G401.6 (cell line): ENCODE measurements at regions not wholly inside any gene's neighbourhood (a gene's known extent, or its start where the extent isn't known, plus 50 kb on each side); places are given as distances from the start of the nearest gene placed in this dataset.

Experiments
- FAIRE-seq: peaks from 2 replicates; lab custom pipeline; 2012; peaks lifted over from hg19 to GRCh38; lab: Jason Lieb, UNC

DNA sequence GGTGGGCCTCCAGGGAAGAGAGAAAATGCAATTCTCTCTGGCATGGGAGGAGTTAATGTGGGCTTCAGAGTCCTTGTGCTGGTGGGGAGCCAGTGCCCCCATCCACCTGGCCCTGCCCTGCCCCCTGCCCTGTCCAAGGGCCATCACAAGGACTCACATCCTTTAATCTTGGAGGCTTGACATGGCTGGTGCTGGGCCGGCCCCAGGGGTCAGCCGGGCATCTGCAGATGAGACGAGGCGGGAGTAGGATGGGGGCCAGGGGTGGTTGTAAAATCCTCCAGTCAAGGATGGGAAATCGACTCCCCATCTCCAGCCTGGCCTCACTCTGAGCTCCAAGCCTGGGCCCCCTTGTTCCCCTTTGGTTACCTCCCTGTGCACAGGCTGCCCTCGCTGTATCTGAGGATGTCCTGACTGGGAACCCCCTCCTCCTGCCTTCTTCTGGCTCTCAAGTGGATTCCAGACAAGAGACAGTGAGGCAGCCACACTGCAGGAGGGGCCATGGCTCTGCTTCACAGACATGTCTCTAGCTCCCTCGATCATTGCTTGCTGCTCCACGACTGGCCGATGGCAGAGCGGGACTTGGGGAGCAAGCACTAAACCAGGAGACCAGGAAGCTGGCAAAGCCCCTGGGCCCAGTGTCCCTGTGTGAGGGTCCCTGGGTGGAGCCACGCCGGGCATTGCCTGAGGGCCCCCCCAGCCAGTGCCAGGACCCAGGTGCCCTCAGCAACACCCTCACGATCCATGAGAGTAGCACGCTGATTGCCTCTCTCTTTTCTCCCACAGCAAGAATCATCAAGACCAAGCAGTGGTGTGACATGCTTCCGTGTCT is 1120.5 kb downstream of the BRD1 start:
- FAIRE-seq = no peak

DNA sequence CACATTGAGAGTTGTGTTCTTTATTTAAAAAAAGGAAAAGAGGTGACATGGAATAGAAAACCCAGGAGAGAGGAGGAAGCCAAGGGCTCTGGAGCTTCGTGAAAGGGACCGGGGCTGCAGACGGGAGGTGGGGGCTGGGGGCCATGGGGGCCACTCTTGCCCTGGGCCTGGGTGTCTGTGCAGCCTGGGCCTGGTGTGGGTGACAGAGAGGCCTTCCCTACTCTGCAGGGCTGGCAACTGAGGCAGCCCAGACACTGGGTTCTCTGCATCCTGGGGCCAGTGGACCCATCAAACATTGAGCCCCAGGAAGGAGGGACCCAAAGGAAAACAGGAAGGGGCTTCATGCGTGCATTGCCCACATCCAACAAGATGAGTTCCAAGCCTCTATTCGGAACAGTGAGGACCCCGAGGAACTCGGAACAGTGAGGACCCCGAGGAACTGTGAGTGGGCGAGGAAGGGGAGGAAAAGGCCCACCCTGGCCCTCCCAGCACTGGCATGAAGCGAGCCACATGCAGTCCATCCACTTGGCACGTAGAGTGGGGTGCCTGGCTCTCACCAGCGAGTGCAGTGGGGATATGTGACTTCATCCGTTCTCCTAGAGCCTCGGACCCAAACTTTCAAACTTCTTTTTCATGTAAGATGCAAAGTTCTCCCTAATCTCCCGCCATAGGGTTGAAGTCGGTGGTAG is 1121.6 kb downstream of the BRD1 start:
- FAIRE-seq = no peak

DNA sequence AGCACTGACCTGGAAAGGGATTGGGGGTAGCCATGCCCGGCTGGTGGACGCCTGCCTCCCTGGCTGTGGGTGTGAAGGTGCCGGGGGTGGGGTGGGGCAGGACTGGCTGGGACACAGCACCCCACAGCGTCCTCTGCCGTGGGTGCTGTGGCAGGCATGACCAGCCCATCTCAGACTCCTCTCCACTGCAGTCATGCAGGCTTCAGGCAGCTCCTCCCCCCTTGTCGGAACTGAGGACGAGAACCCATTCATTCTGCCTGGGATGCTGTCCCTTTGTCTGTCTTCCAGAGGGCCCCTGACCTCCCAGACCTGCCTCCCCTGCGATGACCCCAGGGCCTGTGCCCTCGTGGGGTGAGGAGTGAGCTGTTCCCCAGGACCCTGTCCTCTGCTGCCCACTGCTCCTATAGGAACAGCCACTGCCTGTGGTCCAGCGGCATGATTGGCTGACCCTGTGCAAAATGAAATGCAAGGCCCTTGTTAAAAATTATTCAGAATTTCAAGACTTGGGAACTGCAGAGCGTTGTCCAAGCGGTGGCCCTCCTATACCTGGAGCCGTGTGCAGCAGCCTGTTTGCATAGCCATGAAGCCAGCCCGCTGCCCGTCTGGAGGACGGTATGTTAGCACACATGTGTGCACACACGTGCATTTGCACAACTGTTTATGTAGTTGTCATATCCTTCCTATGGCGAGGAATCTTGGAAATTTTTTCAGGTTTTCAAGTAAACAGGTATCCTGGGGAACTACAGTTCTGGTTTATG is 1122.3 kb downstream of the BRD1 start:
- no peak for FAIRE-seq

DNA sequence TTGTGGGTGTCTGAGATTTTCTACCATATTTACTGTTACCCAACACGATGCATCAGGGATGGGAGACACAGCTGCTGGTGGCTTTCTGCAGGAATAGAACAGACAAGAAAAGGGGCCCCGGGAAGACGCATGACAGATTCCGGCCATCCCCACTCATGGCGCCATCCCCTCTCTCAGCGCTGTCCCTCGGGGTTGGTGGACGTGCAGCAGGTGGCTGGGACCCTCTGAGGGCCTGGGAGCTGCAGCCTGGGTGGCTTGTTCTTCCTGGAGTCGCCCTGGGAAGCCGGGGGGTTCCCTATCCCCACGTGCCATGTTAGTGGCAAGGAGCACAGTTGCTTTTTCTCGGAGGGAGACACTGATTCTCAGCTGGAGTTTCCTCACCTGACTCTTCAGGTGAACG is 1123.3 kb downstream of the BRD1 start:
- no peak for FAIRE-seq

GRCh38 chr22:48703265-48703941 is 1124.3 kb downstream of the BRD1 start:
- no peak for FAIRE-seq

GRCh38 chr22:48702573-48703264 is 1125.0 kb downstream of the BRD1 start:
- no peak for FAIRE-seq

GRCh38 chr22:48701296-48702030 is 1126.2 kb downstream of the BRD1 start:
- no peak for FAIRE-seq

DNA sequence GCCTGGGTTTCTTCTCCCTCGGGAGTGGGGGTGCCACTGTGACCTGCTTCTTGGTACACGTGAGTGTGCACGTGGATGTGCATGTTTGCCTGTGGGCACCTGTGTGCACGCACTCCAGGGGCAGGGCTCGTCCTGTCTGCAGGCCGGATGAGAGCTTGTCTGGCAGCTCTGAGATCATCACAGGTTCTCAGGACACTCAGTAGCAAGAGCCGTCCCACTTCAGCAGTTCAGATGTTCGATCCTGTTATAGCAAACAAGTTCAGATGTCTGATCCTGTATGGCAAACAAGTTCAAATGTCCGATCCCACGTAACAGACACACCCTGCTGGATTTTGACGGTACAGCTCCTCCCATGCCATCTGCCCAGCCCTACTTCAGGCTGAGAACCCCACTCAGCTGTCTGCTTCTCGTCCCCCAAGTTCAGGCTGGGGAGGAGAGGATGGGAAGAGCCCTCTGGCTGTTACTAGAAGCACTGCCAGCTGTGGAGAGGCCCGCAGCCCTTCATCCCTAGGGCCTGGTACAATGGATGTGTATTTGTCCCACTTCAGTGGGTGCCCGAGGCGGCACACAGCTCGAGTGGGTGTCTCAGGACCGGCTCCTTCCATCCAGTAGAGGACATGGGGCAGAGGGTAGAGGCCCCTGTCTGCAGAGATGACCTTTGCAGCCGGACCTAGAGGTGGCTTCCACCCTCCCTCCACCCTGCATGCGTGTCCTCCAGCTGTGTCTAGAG is 1126.9 kb downstream of the BRD1 start:
- no peak for FAIRE-seq

DNA sequence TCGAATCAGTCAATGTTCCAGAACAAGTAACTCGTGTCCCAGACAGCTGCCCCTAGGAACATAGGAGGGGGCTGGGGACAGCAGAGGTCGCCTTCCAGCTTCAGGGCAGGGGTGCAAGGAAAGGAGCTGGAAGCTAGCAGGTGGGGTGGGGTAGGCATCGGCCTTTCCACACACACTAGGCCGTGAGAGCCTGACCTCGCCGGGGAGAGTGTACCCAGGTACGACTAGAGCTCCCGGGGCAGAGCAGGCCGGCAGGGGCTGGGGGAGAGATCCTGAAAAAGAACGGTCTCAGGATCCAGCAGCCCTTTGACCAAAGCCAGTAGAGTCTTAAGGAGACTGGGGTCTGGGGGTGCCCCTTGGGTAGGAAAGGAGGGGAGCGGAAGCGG is 1127.5 kb downstream of the BRD1 start:
- no peak for FAIRE-seq

- no peak for FAIRE-seq
Measured at GRCh38 chr22:48699511-48699910, 1128.2 kb downstream of the BRD1 start.

GRCh38 chr22:48698618-48699017 is 1129.1 kb downstream of the BRD1 start:
- FAIRE-seq = no peak

- no peak for FAIRE-seq
Measured at GRCh38 chr22:48697694-48698276, 1129.9 kb downstream of the BRD1 start.

GRCh38 chr22:48697223-48697622 is 1130.5 kb downstream of the BRD1 start:
- no peak for FAIRE-seq

DNA sequence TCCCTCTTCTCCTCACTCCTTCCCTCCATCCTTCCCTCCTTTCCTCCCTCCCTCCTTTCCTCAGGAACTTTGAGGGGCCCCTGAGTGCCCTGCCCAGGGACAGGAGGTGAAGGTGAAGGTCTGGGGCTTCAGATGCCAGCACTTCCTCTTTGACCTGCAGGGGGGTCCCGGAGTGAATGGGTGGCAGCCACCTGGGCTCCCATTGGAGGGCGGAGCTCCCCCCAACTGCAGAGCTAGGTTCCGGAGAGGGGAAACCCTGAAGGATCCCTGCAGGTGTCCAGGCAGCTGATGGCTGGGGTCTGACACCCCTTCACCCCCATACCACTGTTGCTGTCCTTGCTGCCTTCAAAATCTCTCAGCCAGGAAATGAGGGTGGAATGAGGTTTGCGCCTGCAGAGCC is 1131.3 kb downstream of the BRD1 start:
- no peak for FAIRE-seq

GRCh38 chr22:48695731-48696305 is 1131.9 kb downstream of the BRD1 start:
- FAIRE-seq = no peak

GRCh38 chr22:48695251-48695650 is 1132.4 kb downstream of the BRD1 start:
- FAIRE-seq = no peak

GRCh38 chr22:48694296-48694883 is 1133.3 kb downstream of the BRD1 start:
- FAIRE-seq = no peak

DNA sequence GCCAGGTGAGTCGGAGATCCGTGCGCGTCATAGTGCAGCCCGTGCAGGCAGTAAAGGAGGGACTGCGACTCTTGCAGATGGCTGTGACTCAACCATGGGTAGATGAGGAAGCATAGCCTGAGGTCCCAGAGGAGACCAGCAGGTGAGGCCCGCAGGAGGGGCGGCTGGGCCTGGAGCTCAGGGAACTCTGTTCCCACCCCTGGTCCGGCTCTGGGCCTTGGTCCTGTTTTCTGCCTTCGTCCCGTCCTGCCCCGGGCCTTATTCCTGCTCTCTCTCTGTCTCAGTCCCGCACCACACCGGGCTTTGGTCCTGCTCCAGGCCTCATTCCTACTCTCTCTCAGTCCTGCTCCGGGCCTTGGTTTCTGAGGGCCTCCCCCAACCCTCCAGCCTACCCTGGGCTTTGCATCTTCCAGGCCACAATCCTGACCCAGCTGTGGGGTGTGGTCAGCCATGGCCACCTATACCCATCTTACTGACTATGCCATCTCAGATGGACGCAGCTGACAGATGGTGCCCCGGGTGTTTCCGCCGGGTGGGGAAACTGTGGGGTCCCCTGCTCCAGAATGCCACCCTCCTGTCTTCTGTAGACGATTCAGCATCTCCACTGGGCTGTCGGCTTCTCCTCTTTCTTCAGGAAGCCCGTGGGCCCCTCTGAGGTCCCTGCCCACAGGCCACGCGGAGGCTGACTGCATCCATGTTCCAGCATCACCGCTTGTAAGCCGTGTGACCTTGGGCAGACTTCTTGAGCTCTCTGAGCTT is 1134.1 kb downstream of the BRD1 start:
- no peak for FAIRE-seq
